ENCODE measurements at regions not wholly inside any gene's neighbourhood (a gene's known extent, or its start where the extent isn't known, plus 50 kb on each side); places are given as distances from the start of the nearest gene placed in this dataset.

GRCh38 chr5:124234022-124234769 is 512.2 kb downstream of the ZNF608 start:
- H3K36me3 ChIP-seq (ENCODE audit: control insufficient read depth, insufficient read depth, low read length), result no peaks in the 10 kb centered on the region
- no peak overlapping the region for H3K4me3 ChIP-seq (ENCODE audit: low read depth, low read length)
- peaks cover 2% of the 10 kb centered on the region for H3K9me3 ChIP-seq (ENCODE audit: control insufficient read depth, insufficient read depth, low read length)
- no peaks in the 10 kb centered on the region for H3K27me3 ChIP-seq (ENCODE audit: control insufficient read depth, insufficient read depth, low read length)
- H3K4me1 ChIP-seq (ENCODE audit: control insufficient read depth, insufficient read depth, low read length), result peaks cover 33% of the 10 kb centered on the region
- no peak overlapping the region for H3K9ac ChIP-seq (ENCODE audit: low read depth, low read length)

- Histone ChIP-seq H3K9ac (ENCODE audit: low read depth, low read length) (no peak overlapping the region), H3K36me3 (ENCODE audit: control insufficient read depth, insufficient read depth, low read length) (no peaks in the 10 kb centered on the region), H3K27me3 (ENCODE audit: control insufficient read depth, insufficient read depth, low read length) (no peaks in the 10 kb centered on the region), H3K9me3 (ENCODE audit: control insufficient read depth, insufficient read depth, low read length) (peaks cover 3% of the 10 kb centered on the region), H3K4me3 (ENCODE audit: low read depth, low read length) (no peak overlapping the region), H3K4me1 (ENCODE audit: control insufficient read depth, insufficient read depth, low read length) (peaks cover 33% of the 10 kb centered on the region)
Observed at GRCh38 chr5:124232515-124232914, 513.9 kb downstream of the ZNF608 start.

GRCh38 chr5:124231802-124232201 is 514.6 kb downstream of the ZNF608 start:
- H3K27me3 ChIP-seq (ENCODE audit: control insufficient read depth, insufficient read depth, low read length), result no peaks in the 10 kb centered on the region
- peaks cover 29% of the 10 kb centered on the region for H3K4me1 ChIP-seq (ENCODE audit: control insufficient read depth, insufficient read depth, low read length)
- H3K36me3 ChIP-seq (ENCODE audit: control insufficient read depth, insufficient read depth, low read length), result no peaks in the 10 kb centered on the region
- no peak overlapping the region for H3K9ac ChIP-seq (ENCODE audit: low read depth, low read length)
- H3K4me3 ChIP-seq (ENCODE audit: low read depth, low read length), result no peak overlapping the region
- H3K9me3 ChIP-seq (ENCODE audit: control insufficient read depth, insufficient read depth, low read length), result peaks cover 3% of the 10 kb centered on the region

GRCh38 chr5:124231230-124231629 is 515.2 kb downstream of the ZNF608 start:
- Histone ChIP-seq H3K36me3 (ENCODE audit: control insufficient read depth, insufficient read depth, low read length) (no peaks in the 10 kb centered on the region), H3K9me3 (ENCODE audit: control insufficient read depth, insufficient read depth, low read length) (peaks cover 3% of the 10 kb centered on the region), H3K4me3 (ENCODE audit: low read depth, low read length) (no peak overlapping the region), H3K4me1 (ENCODE audit: control insufficient read depth, insufficient read depth, low read length) (peaks cover 24% of the 10 kb centered on the region), H3K27me3 (ENCODE audit: control insufficient read depth, insufficient read depth, low read length) (no peaks in the 10 kb centered on the region), H3K9ac (ENCODE audit: low read depth, low read length) (no peak overlapping the region)

- Histone ChIP-seq H3K4me1 (ENCODE audit: control insufficient read depth, insufficient read depth, low read length) (peaks cover 18% of the 10 kb centered on the region), H3K4me3 (ENCODE audit: low read depth, low read length) (no peak overlapping the region), H3K27me3 (ENCODE audit: control insufficient read depth, insufficient read depth, low read length) (no peaks in the 10 kb centered on the region), H3K9me3 (ENCODE audit: control insufficient read depth, insufficient read depth, low read length) (peaks cover 3% of the 10 kb centered on the region), H3K9ac (ENCODE audit: low read depth, low read length) (no peak overlapping the region), H3K36me3 (ENCODE audit: control insufficient read depth, insufficient read depth, low read length) (no peaks in the 10 kb centered on the region)
Observed at GRCh38 chr5:124230456-124230855, 516.0 kb downstream of the ZNF608 start.

GRCh38 chr5:124229352-124229751 is 517.1 kb downstream of the ZNF608 start:
- H3K4me1 ChIP-seq (ENCODE audit: control insufficient read depth, insufficient read depth, low read length), result peaks cover 7% of the 10 kb centered on the region

GRCh38 chr5:124227914-124228313 is 518.5 kb downstream of the ZNF608 start:
- Histone ChIP-seq H3K36me3 (ENCODE audit: control insufficient read depth, insufficient read depth, low read length) (no peaks in the 10 kb centered on the region), H3K9me3 (ENCODE audit: control insufficient read depth, insufficient read depth, low read length) (peaks cover 3% of the 10 kb centered on the region), H3K4me3 (ENCODE audit: low read depth, low read length) (no peak overlapping the region), H3K4me1 (ENCODE audit: control insufficient read depth, insufficient read depth, low read length) (no peaks in the 10 kb centered on the region), H3K27me3 (ENCODE audit: control insufficient read depth, insufficient read depth, low read length) (no peaks in the 10 kb centered on the region), H3K9ac (ENCODE audit: low read depth, low read length) (no peak overlapping the region)

More at GRCh38 chr5:124229352-124229751, 517.1 kb downstream of the ZNF608 start:
- Histone ChIP-seq H3K4me3 (ENCODE audit: low read depth, low read length) (no peak overlapping the region), H3K9ac (ENCODE audit: low read depth, low read length) (no peak overlapping the region), H3K9me3 (ENCODE audit: control insufficient read depth, insufficient read depth, low read length) (peaks cover 3% of the 10 kb centered on the region), H3K36me3 (ENCODE audit: control insufficient read depth, insufficient read depth, low read length) (no peaks in the 10 kb centered on the region), H3K27me3 (ENCODE audit: control insufficient read depth, insufficient read depth, low read length) (no peaks in the 10 kb centered on the region)

GRCh38 chr5:124220418-124220817 is 526.0 kb downstream of the ZNF608 start:
- H3K9ac ChIP-seq (ENCODE audit: low read depth, low read length), result no peak overlapping the region
- no peaks in the 10 kb centered on the region for H3K27me3 ChIP-seq (ENCODE audit: control insufficient read depth, insufficient read depth, low read length)
- no peaks in the 10 kb centered on the region for H3K9me3 ChIP-seq (ENCODE audit: control insufficient read depth, insufficient read depth, low read length)
- no peak overlapping the region for H3K4me3 ChIP-seq (ENCODE audit: low read depth, low read length)
- H3K36me3 ChIP-seq (ENCODE audit: control insufficient read depth, insufficient read depth, low read length), result no peaks in the 10 kb centered on the region
- H3K4me1 ChIP-seq (ENCODE audit: control insufficient read depth, insufficient read depth, low read length), result no peaks in the 10 kb centered on the region

- Histone ChIP-seq H3K27me3 (ENCODE audit: control insufficient read depth, insufficient read depth, low read length) (no peaks in the 10 kb centered on the region), H3K9me3 (ENCODE audit: control insufficient read depth, insufficient read depth, low read length) (peaks cover 2% of the 10 kb centered on the region), H3K4me3 (ENCODE audit: low read depth, low read length) (no peak overlapping the region), H3K4me1 (ENCODE audit: control insufficient read depth, insufficient read depth, low read length) (no peaks in the 10 kb centered on the region), H3K9ac (ENCODE audit: low read depth, low read length) (no peak overlapping the region), H3K36me3 (ENCODE audit: control insufficient read depth, insufficient read depth, low read length) (no peaks in the 10 kb centered on the region)
Observed at GRCh38 chr5:124212934-124213333, 533.5 kb downstream of the ZNF608 start.

- Histone ChIP-seq H3K9ac (ENCODE audit: low read depth, low read length) (no peak overlapping the region), H3K4me3 (ENCODE audit: low read depth, low read length) (no peak overlapping the region), H3K9me3 (ENCODE audit: control insufficient read depth, insufficient read depth, low read length) (peaks cover 2% of the 10 kb centered on the region), H3K36me3 (ENCODE audit: control insufficient read depth, insufficient read depth, low read length) (no peaks in the 10 kb centered on the region), H3K4me1 (ENCODE audit: control insufficient read depth, insufficient read depth, low read length) (no peaks in the 10 kb centered on the region), H3K27me3 (ENCODE audit: control insufficient read depth, insufficient read depth, low read length) (no peaks in the 10 kb centered on the region)
Observed at GRCh38 chr5:124210111-124210910, 536.1 kb downstream of the ZNF608 start.

GRCh38 chr5:124207118-124207517 is 539.3 kb downstream of the ZNF608 start:
- no peak overlapping the region for H3K9ac ChIP-seq (ENCODE audit: low read depth, low read length)

GRCh38 chr5:124206540-124206939 is 539.9 kb downstream of the ZNF608 start:
- H3K4me3 ChIP-seq (ENCODE audit: low read depth, low read length), result no peak overlapping the region
- H3K27me3 ChIP-seq (ENCODE audit: control insufficient read depth, insufficient read depth, low read length), result no peaks in the 10 kb centered on the region
- H3K9ac ChIP-seq (ENCODE audit: low read depth, low read length), result no peak overlapping the region
- H3K36me3 ChIP-seq (ENCODE audit: control insufficient read depth, insufficient read depth, low read length), result no peaks in the 10 kb centered on the region
- no peaks in the 10 kb centered on the region for H3K4me1 ChIP-seq (ENCODE audit: control insufficient read depth, insufficient read depth, low read length)
- H3K9me3 ChIP-seq (ENCODE audit: control insufficient read depth, insufficient read depth, low read length), result peaks cover 20% of the 10 kb centered on the region

More at GRCh38 chr5:124207118-124207517, 539.3 kb downstream of the ZNF608 start:
- Histone ChIP-seq H3K9me3 (ENCODE audit: control insufficient read depth, insufficient read depth, low read length) (peaks cover 15% of the 10 kb centered on the region), H3K4me1 (ENCODE audit: control insufficient read depth, insufficient read depth, low read length) (no peaks in the 10 kb centered on the region), H3K36me3 (ENCODE audit: control insufficient read depth, insufficient read depth, low read length) (no peaks in the 10 kb centered on the region), H3K27me3 (ENCODE audit: control insufficient read depth, insufficient read depth, low read length) (no peaks in the 10 kb centered on the region), H3K4me3 (ENCODE audit: low read depth, low read length) (no peak overlapping the region)

Measured in iPS-15b (cell line).